GM12864 (cell line): ENCODE measurements at regions not wholly inside any gene's neighbourhood (a gene's known extent, or its start where the extent isn't known, plus 50 kb on each side); places are given as distances from the start of the nearest gene placed in this dataset.

Experiments
- DNase-seq: peaks from one replicate; pipeline ENCODE4 v3.0.0-alpha.2; 2011; ENCODE audit warnings: low read depth
- H3K4me3 ChIP-seq: 2 replicates; pipeline ENCODE4 v1.5.1; 2011; ENCODE audit warnings: mild to moderate bottlenecking, low read depth, low read length, control low read depth
- CTCF ChIP-seq: IDR thresholded peaks from 2 replicates; pipeline ENCODE4 v1.5.1; 2011; ENCODE audit warnings: low read depth, mild to moderate bottlenecking, moderate library complexity, low read length, control low read depth, inconsistent platforms; ENCODE audit errors: missing control alignments

DNA sequence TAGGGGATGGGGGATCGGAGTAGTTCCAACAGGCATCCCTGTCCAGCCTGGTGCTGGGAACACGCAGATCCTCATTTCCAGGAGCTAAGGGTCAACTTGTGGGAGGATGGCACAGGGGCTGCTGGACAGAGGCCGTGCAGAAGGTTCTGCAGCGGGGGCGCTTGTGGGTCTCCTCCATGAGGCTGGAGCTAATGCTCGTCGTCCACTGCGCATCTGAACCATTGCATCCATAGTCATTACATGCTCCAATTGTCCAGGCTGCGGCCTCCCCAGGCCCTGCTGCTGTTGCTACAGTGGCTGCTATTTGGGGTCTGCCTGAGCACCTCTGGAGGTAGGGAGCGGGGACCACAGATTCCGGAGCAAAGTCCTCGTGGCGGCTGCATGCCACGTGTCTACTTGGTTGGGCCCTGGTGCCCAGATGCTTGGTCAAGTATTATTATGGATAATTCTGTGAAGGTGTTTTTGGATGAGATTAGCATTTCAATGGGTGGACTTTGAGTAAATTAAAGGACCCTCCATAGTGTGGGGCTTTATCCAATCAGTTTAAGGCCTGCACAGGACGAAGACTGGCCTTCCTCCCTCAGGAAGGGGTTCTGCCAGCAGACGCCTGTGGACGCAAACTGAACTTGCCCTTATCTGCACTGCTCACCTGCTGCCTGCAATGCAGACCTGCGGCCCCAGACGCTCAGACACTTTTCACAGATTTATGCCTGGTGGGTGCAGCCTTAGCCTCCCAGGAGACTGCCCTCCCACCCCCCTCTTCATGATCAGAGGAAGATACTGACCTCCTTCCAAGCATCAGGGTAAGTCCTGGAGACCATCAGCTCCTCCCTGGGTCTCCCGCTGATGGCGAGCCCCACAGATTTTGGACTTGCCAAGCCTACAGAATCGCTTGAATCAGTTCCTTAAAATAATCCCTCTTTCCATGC is 127.5 kb upstream of the IRX4 start:
- no peak for DNase-seq
- no peak for TF ChIP-seq CTCF
- no peak overlapping the region for H3K4me3 ChIP-seq

- no peak overlapping the region for H3K4me3 ChIP-seq
- no peak for DNase-seq
- no peak for TF ChIP-seq CTCF
These were observed 126.3 kb upstream of the IRX4 start for GRCh38 chr5:2008851-2009629.

DNA sequence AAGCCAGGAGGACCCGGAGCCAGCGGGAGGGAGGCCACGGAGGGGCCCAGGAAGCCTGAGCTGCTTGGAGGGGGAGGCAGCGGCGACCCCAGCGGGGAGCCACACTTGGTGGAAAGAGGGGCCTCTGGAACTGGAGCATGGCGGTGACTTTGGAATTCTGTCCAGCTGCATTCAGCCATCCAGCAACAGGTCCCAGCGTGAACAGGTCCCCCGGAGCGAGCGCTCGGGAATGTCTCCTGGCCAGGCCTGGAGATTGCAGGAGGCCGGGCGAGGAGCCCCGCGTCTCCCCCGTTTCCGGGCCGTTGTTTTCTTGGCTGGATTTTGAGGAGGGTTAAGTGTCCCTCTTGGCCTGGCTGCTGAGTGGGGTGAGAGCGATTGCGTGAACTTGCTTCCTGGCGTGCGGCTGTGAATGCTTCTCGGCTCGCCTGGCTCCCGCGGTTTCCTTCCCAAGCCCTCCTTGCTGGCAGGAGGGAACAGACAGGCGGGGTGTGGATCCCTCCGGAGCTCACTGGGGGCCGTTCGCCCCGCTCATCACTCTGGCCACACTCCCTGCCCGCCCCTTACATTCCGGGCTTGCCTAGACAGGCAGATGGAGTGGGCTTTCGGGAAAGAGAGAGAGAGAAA is 125.3 kb upstream of the IRX4 start:
- no peak for TF ChIP-seq CTCF
- no peak overlapping the region for H3K4me3 ChIP-seq
- no peak for DNase-seq

GRCh38 chr5:2007496-2007877 is 124.8 kb upstream of the IRX4 start:
- TF ChIP-seq CTCF = no peak
- no peak overlapping the region for H3K4me3 ChIP-seq
- DNase-seq = no peak

- no peak overlapping the region for H3K4me3 ChIP-seq
- DNase-seq = no peak
- no peak for TF ChIP-seq CTCF
These were observed 124.2 kb upstream of the IRX4 start for GRCh38 chr5:2006971-2007291.

DNA sequence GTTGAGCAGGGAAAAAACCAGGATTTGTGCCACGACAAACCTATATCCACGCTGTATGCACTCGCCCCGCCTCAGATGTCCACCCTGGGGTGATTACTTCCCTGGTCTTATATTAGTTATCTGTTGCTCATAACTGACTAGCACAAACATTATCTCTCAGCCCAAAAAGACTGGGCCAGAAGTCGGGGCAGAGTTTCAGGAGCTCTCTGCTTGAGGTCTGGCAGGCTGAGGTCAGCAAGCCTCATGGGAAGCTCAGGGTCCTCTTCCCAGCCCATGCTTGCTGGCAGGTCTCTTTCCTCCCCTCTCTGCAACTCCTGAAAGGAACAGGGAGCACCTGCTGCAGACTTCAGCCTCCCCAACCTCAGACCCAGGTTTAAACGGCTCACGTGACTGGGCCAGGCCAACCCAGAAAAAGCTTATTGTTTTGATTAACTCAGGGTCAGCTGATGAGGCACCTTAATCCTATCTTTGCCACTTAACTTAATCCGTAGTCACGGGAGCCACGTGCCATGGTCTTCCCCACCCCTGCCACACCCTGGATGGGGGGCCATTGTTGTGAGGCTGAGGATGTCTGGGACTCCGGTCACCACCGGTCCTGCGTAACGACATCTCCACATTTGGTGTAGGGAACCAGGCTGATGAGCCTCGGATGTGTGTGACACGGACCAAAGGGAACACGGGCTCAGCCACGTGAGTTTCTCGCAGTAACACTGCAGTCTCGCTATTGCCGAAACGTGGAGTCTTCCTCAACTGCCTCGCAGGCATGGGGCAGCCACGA is 123.7 kb upstream of the IRX4 start:
- no peak for DNase-seq
- TF ChIP-seq CTCF = no peak
- no peak overlapping the region for H3K4me3 ChIP-seq
